ENCODE measurements at regions not wholly inside any gene's neighbourhood (a gene's known extent, or its start where the extent isn't known, plus 50 kb on each side); places are given as distances from the start of the nearest gene placed in this dataset.
"Not testable (repeated sequence)": the region's sequence is repeated elsewhere in the genome, so short reads cannot be mapped to it uniquely, and the experiment has no call there.

GRCh38 chr9:106035806-106036205, 341.5 kb downstream of the TMEM38B start:
- peaks cover 0 to 3% (median 0%) of the 10 kb centered on the region in 3 donors for H3K36me3 Mint-ChIP-seq
- H3K4me3 Mint-ChIP-seq, result no peak overlapping the region
- H3K27ac Mint-ChIP-seq, result no peak overlapping the region

GRCh38 chr9:106038266-106039001, 344.1 kb downstream of the TMEM38B start:
- Mint-ChIP-seq H3K4me3 (no peak overlapping the region), H3K4me1 (no peaks in the 10 kb centered on the region), H3K27me3 (ENCODE audit: low read depth in 3 of 3) (peaks cover under 1 to 2% (median 2%) of the 10 kb centered on the region in 3 donors), H3K9me3 (peaks cover 0 to 10% (median 0%) of the 10 kb centered on the region in 6 donors), H3K36me3 (no peaks in the 10 kb centered on the region), H3K27ac (no peak overlapping the region)
- DNase-seq, result no peak

More at GRCh38 chr9:106035806-106036205, 341.5 kb downstream of the TMEM38B start:
- DNase-seq, result no peak
- H3K4me1 Mint-ChIP-seq, result no peaks in the 10 kb centered on the region
- H3K9me3 Mint-ChIP-seq, result peaks cover 0 to 16% (median 2%) of the 10 kb centered on the region in 6 donors
- H3K27me3 Mint-ChIP-seq (ENCODE audit: low read depth in 3 of 3), result peaks cover 2 to 6% (median 2%) of the 10 kb centered on the region in 3 donors

GRCh38 chr9:106039151-106039935, 345.0 kb downstream of the TMEM38B start:
- no peak for DNase-seq
- no peak overlapping the region for H3K4me3 Mint-ChIP-seq
- peaks cover 0 to 2% (median 2%) of the 10 kb centered on the region in 3 donors for H3K27me3 Mint-ChIP-seq (ENCODE audit: low read depth in 3 of 3)
- no peaks in the 10 kb centered on the region for H3K36me3 Mint-ChIP-seq
- H3K27ac Mint-ChIP-seq, result no peak overlapping the region
- peaks cover 0 to 14% (median 0%) of the 10 kb centered on the region in 6 donors for H3K9me3 Mint-ChIP-seq
- H3K4me1 Mint-ChIP-seq, result no peaks in the 10 kb centered on the region

GRCh38 chr9:106041920-106042319, 347.6 kb downstream of the TMEM38B start:
- H3K4me1 Mint-ChIP-seq; DNase-seq; H3K36me3 Mint-ChIP-seq; H3K27me3 Mint-ChIP-seq (ENCODE audit: low read depth in 3 of 3); H3K4me3 Mint-ChIP-seq; H3K9me3 Mint-ChIP-seq; H3K27ac Mint-ChIP-seq: not testable (repeated sequence)

- Mint-ChIP-seq H3K4me1 (no peaks in the 10 kb centered on the region), H3K4me3 (no peak overlapping the region), H3K9me3 (peaks cover 0 to 10% (median 5%) of the 10 kb centered on the region in 6 donors), H3K36me3 (peaks cover 0 to 4% (median 3%) of the 10 kb centered on the region in 3 donors), H3K27me3 (ENCODE audit: low read depth in 3 of 3) (peaks cover 0 to 8% (median 0%) of the 10 kb centered on the region in 3 donors), H3K27ac (no peak overlapping the region)
- DNase-seq, result no peak
Observed at GRCh38 chr9:106051545-106051944, 357.2 kb downstream of the TMEM38B start.

GRCh38 chr9:106052166-106052565, 357.8 kb downstream of the TMEM38B start:
- peaks cover 0 to 10% (median 4%) of the 10 kb centered on the region in 6 donors for H3K9me3 Mint-ChIP-seq
- H3K4me1 Mint-ChIP-seq, result no peaks in the 10 kb centered on the region
- H3K27ac Mint-ChIP-seq, result no peak overlapping the region
- peaks cover 0 to 10% (median 0%) of the 10 kb centered on the region in 3 donors for H3K27me3 Mint-ChIP-seq (ENCODE audit: low read depth in 3 of 3)
- no peak for DNase-seq
- H3K36me3 Mint-ChIP-seq, result peaks cover 0 to 4% (median 3%) of the 10 kb centered on the region in 3 donors
- H3K4me3 Mint-ChIP-seq, result no peak overlapping the region

- peaks cover 0 to 10% (median 0%) of the 10 kb centered on the region in 3 donors for H3K27me3 Mint-ChIP-seq (ENCODE audit: low read depth in 3 of 3)
- H3K36me3 Mint-ChIP-seq, result peaks cover 0 to 4% (median 3%) of the 10 kb centered on the region in 3 donors
- H3K27ac Mint-ChIP-seq, result no peak overlapping the region
- DNase-seq, result no peak
- no peak overlapping the region for H3K4me3 Mint-ChIP-seq
- no peaks in the 10 kb centered on the region for H3K4me1 Mint-ChIP-seq
- H3K9me3 Mint-ChIP-seq, result peaks cover 0 to 10% (median 4%) of the 10 kb centered on the region in 6 donors
Observed at GRCh38 chr9:106052735-106053134, 358.4 kb downstream of the TMEM38B start.

GRCh38 chr9:106056328-106056727, 362.0 kb downstream of the TMEM38B start:
- H3K4me3 Mint-ChIP-seq, result no peak overlapping the region
- H3K4me1 Mint-ChIP-seq, result no peaks in the 10 kb centered on the region
- peaks cover 0 to 4% (median 3%) of the 10 kb centered on the region in 3 donors for H3K36me3 Mint-ChIP-seq
- H3K9me3 Mint-ChIP-seq, result peaks cover 0 to 14% (median 3%) of the 10 kb centered on the region in 6 donors
- peaks cover 0 to 8% (median 0%) of the 10 kb centered on the region in 3 donors for H3K27me3 Mint-ChIP-seq (ENCODE audit: low read depth in 3 of 3)
- DNase-seq, result no peak
- H3K27ac Mint-ChIP-seq, result no peak overlapping the region

- H3K4me3 Mint-ChIP-seq, result no peak overlapping the region
- H3K36me3 Mint-ChIP-seq, result peaks cover 0 to 4% (median 3%) of the 10 kb centered on the region in 3 donors
- no peak overlapping the region for H3K27ac Mint-ChIP-seq
- H3K9me3 Mint-ChIP-seq, result peaks cover 0 to 14% (median 3%) of the 10 kb centered on the region in 6 donors
- DNase-seq, result no peak
- no peaks in the 10 kb centered on the region for H3K4me1 Mint-ChIP-seq
- H3K27me3 Mint-ChIP-seq (ENCODE audit: low read depth in 3 of 3), result peaks cover 0 to 8% (median 1%) of the 10 kb centered on the region in 3 donors
Observed at GRCh38 chr9:106058460-106058859, 364.1 kb downstream of the TMEM38B start.

- Mint-ChIP-seq H3K4me3 (no peak overlapping the region), H3K4me1 (no peaks in the 10 kb centered on the region), H3K36me3 (peaks cover 0 to under 1% (median 0%) of the 10 kb centered on the region in 3 donors), H3K27me3 (ENCODE audit: low read depth in 3 of 3) (peaks cover 0 to 8% (median 1%) of the 10 kb centered on the region in 3 donors), H3K9me3 (peaks cover 0 to 6% (median 2%) of the 10 kb centered on the region in 6 donors), H3K27ac (no peak overlapping the region)
- DNase-seq, result no peak
Observed at GRCh38 chr9:106059886-106060285, 365.5 kb downstream of the TMEM38B start.

GRCh38 chr9:106060885-106061284, 366.5 kb downstream of the TMEM38B start:
- peaks cover 0 to 4% (median 2%) of the 10 kb centered on the region in 6 donors for H3K9me3 Mint-ChIP-seq

GRCh38 chr9:106062250-106062649, 367.9 kb downstream of the TMEM38B start:
- no peak overlapping the region for H3K4me3 Mint-ChIP-seq
- H3K27me3 Mint-ChIP-seq (ENCODE audit: low read depth in 3 of 3), result peaks cover 0 to 5% (median 1%) of the 10 kb centered on the region in 3 donors
- peaks cover 0 to 7% (median 3%) of the 10 kb centered on the region in 6 donors for H3K9me3 Mint-ChIP-seq
- no peaks in the 10 kb centered on the region for H3K4me1 Mint-ChIP-seq
- no peaks in the 10 kb centered on the region for H3K36me3 Mint-ChIP-seq
- H3K27ac Mint-ChIP-seq, result no peak overlapping the region
- DNase-seq, result no peak

More at GRCh38 chr9:106060885-106061284, 366.5 kb downstream of the TMEM38B start:
- Mint-ChIP-seq H3K36me3 (no peaks in the 10 kb centered on the region), H3K27me3 (ENCODE audit: low read depth in 3 of 3) (peaks cover 0 to 5% (median 1%) of the 10 kb centered on the region in 3 donors), H3K27ac (no peak overlapping the region), H3K4me3 (no peak overlapping the region), H3K4me1 (no peaks in the 10 kb centered on the region)
- DNase-seq, result no peak

GRCh38 chr9:106065136-106065535, 370.8 kb downstream of the TMEM38B start:
- peaks cover 0 to 10% (median 2%) of the 10 kb centered on the region in 6 donors for H3K9me3 Mint-ChIP-seq
- no peak overlapping the region for H3K4me3 Mint-ChIP-seq
- H3K27me3 Mint-ChIP-seq (ENCODE audit: low read depth in 3 of 3), result peaks cover 0 to 6% (median 3%) of the 10 kb centered on the region in 3 donors
- DNase-seq, result no peak
- H3K27ac Mint-ChIP-seq, result no peak overlapping the region
- peaks cover 0 to 3% (median 0%) of the 10 kb centered on the region in 3 donors for H3K36me3 Mint-ChIP-seq
- H3K4me1 Mint-ChIP-seq, result no peaks in the 10 kb centered on the region

Data from immature natural killer cell (primary cell).